Left lung (tissue), 4 donors: ENCODE measurements at regions not wholly inside any gene's neighbourhood (a gene's known extent, or its start where the extent isn't known, plus 50 kb on each side); places are given as distances from the start of the nearest gene placed in this dataset.

Experiments used
- ATAC-seq: fragments of 200-7000 bp; cut with Tn5 transposase; one replicate; pipeline ENCODE4 v1.9.1; 2020; ENCODE audit warnings: moderate library complexity
- DNase-seq, 4 donors: peaks; one replicate each; pipeline ENCODE4 v3.0.0-alpha.2; 2013 to 2020
- H3K27ac ChIP-seq, 2 donors: fragments of 200-600 bp; sonication (generic) in 1 of 2; one replicate each; pipeline versions ENCODE4 v1.5.0 to v1.8.0; 2020 to 2021
- H3K27me3 ChIP-seq, 2 donors: fragments of 200-600 bp; sonication (generic) in 1 of 2; one replicate each; pipeline versions ENCODE4 v1.5.0 to v1.8.0; 2020 to 2021
- H3K36me3 ChIP-seq, 2 donors: fragments of 200-600 bp; sonication (generic) in 1 of 2; one replicate each; pipeline versions ENCODE4 v1.5.0 to v1.8.0; 2020 to 2021
- H3K4me1 ChIP-seq, 2 donors: fragments of 200-600 bp; one replicate each; pipeline ENCODE4 v1.8.0; 2021
- H3K4me3 ChIP-seq, 2 donors: fragments of 200-600 bp; sonication (generic) in 1 of 2; one replicate each; pipeline versions ENCODE4 v1.5.0 to v1.8.0; 2020 to 2021; ENCODE audit warnings: mild to moderate bottlenecking in 1 of 2
- H3K9me3 ChIP-seq, 2 donors: fragments of 200-600 bp; sonication (generic) in 1 of 2; one replicate each; pipeline versions ENCODE4 v1.5.0 to v1.8.0; 2020 to 2021
- CTCF ChIP-seq, 2 donors: fragments of 200-600 bp; sonication (generic) in 1 of 2; IDR thresholded peaks; one replicate each; pipeline versions ENCODE4 v1.5.0 to v1.8.0; 2021; ENCODE audit warnings: antibody characterized with exemption in 2 of 2
- intact Hi-C, 2 donors: fragments of 100-400 bp; cut with DNase I; formaldehyde crosslinking; loops; one replicate each; pipeline versions ENCODE4 v1.11.2 to v1.14.2; 2022
- donor health status: DM: no; HTN: yes; CAD: no.
- donor health status: DM: no; HTN: no; CAD: no.

- Histone ChIP-seq H3K27ac (no peak overlapping the region), H3K36me3 (no peaks in the 10 kb centered on the region), H3K4me3 (no peak overlapping the region), H3K27me3 (no peaks in the 10 kb centered on the region), H3K4me1 (no peaks in the 10 kb centered on the region), H3K9me3 (no peaks in the 10 kb centered on the region)
- TF ChIP-seq CTCF (IDR thresholded peaks at IDR 0.05), result no peak
- DNase-seq (no peak), ATAC-seq (no peak)
- intact Hi-C loops, result no loop called here
These were observed 219.7 kb upstream of the SPRED2 start for GRCh38 chr2:65652066-65652465.

- no peak for ATAC-seq
- no peak overlapping the region for H3K27ac ChIP-seq
- intact Hi-C loops, result no loop called here
These were observed 217.6 kb upstream of the SPRED2 start for GRCh38 chr2:65649811-65650589.

GRCh38 chr2:65647249-65647842, 214.9 kb upstream of the SPRED2 start:
- ATAC-seq (no peak), DNase-seq (no peak)
- no peaks in the 10 kb centered on the region for H3K4me1 ChIP-seq
- no peak for TF ChIP-seq CTCF (IDR thresholded peaks at IDR 0.05)
- H3K27ac ChIP-seq, result no peak overlapping the region
- H3K9me3 ChIP-seq, result no peaks in the 10 kb centered on the region
- intact Hi-C loops, result no loop called here
- H3K36me3 ChIP-seq, result no peaks in the 10 kb centered on the region
- H3K4me3 ChIP-seq, result no peak overlapping the region
- H3K27me3 ChIP-seq, result no peaks in the 10 kb centered on the region

More at GRCh38 chr2:65649811-65650589, 217.6 kb upstream of the SPRED2 start:
- Histone ChIP-seq H3K4me3 (no peak overlapping the region), H3K27me3 (no peaks in the 10 kb centered on the region), H3K9me3 (no peaks in the 10 kb centered on the region), H3K4me1 (no peaks in the 10 kb centered on the region), H3K36me3 (no peaks in the 10 kb centered on the region)
- no peak for TF ChIP-seq CTCF (IDR thresholded peaks at IDR 0.05)
- DNase-seq, result no peak

GRCh38 chr2:65640793-65641103, 208.3 kb upstream of the SPRED2 start:
- Histone ChIP-seq H3K9me3 (no peaks in the 10 kb centered on the region), H3K27me3 (peaks cover 0 to 20% of the 10 kb centered on the region in 2 donors), H3K4me1 (no peaks in the 10 kb centered on the region), H3K27ac (no peak overlapping the region), H3K36me3 (no peaks in the 10 kb centered on the region), H3K4me3 (no peak overlapping the region)
- TF ChIP-seq CTCF (IDR thresholded peaks at IDR 0.05), result no peak
- ATAC-seq (no peak), DNase-seq (no peak)
- intact Hi-C loops, result no loop called here

- H3K4me3 ChIP-seq, result no peak overlapping the region
- DNase-seq (no peak), ATAC-seq (peak; percentile 54)
- intact Hi-C loops, result no loop called here
- H3K36me3 ChIP-seq, result no peaks in the 10 kb centered on the region
- H3K4me1 ChIP-seq, result no peaks in the 10 kb centered on the region
- no peaks in the 10 kb centered on the region for H3K9me3 ChIP-seq
- TF ChIP-seq CTCF (IDR thresholded peaks at IDR 0.05), result no peak
- H3K27me3 ChIP-seq, result peaks cover 0 to 20% of the 10 kb centered on the region in 2 donors
- no peak overlapping the region for H3K27ac ChIP-seq
These were observed 206.9 kb upstream of the SPRED2 start for GRCh38 chr2:65639156-65639864.
